ENCODE measurements at regions not wholly inside any gene's neighbourhood (a gene's known extent, or its start where the extent isn't known, plus 50 kb on each side); places are given as distances from the start of the nearest gene placed in this dataset.
"Not testable (repeated sequence)": the region's sequence is repeated elsewhere in the genome, so short reads cannot be mapped to it uniquely, and the experiment has no call there.

DNA sequence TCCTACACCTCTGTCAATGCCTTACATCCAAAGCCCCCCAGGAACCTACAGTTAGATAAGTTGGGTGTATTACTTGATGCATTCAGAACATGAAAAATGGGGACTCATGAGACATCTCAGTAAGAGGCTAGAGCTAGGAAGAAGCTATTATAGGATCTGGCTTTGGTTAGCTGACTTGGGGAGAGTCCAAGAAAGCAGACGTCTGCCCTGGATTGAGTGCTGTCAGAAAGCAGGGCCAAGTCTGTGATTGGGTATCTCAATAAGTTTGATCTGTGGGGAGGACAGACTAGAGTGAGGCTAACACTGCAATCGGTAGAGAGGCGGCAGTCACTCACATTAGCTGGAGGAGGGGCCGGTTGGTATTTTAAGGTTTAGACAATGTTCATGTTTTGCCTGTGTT is 79.4 kb upstream of the LRFN2 start:
- no peak for DNase-seq (ENCODE audit: extremely low spot score)
- TF ChIP-seq POLR2AphosphoS5 (IDR thresholded peaks at IDR 0.05) (no peak), POLR2A (IDR thresholded peaks at IDR 0.05; ENCODE audit: low read depth) (no peak), EP300 (IDR thresholded peaks at IDR 0.05) (no peak), CTCF (IDR thresholded peaks at IDR 0.05) (no peak)
- Histone ChIP-seq H3K36me3 (no peaks in the 10 kb centered on the region), H3K27ac (replicated peaks in 1 of 4) (no peak overlapping the region), H3K27me3 (peaks cover 0 to 3% (median 0%) of the 10 kb centered on the region in 4 donors), H3K4me3 (no peak overlapping the region), H3K9me3 (peaks cover 0 to 30% (median 19%) of the 10 kb centered on the region in 4 donors), H3K4me1 (no peaks in the 10 kb centered on the region)
- 77% methylated on average over 4 of the region's 4 CpGs for WGBS
- intact Hi-C loops (cut with DNase I): no loop called here

GRCh38 chr6:40661726-40662125 is 74.6 kb upstream of the LRFN2 start:
- Histone ChIP-seq H3K36me3 (no peaks in the 10 kb centered on the region), H3K27me3 (peaks cover 0 to 4% (median 0%) of the 10 kb centered on the region in 4 donors), H3K9me3 (peaks cover 0 to 26% (median 19%) of the 10 kb centered on the region in 4 donors), H3K27ac (replicated peaks in 1 of 4) (no peak overlapping the region), H3K4me1 (no peaks in the 10 kb centered on the region), H3K4me3 (no peak overlapping the region)
- intact Hi-C loops (cut with DNase I): no loop called here
- 90% methylated on average over 2 of the region's 2 CpGs for WGBS
- no peak for DNase-seq (ENCODE audit: extremely low spot score)
- TF ChIP-seq CTCF (IDR thresholded peaks at IDR 0.05): no peak
- TF ChIP-seq POLR2AphosphoS5 (IDR thresholded peaks at IDR 0.05): no peak
- no peak for TF ChIP-seq EP300 (IDR thresholded peaks at IDR 0.05)
- no peak for TF ChIP-seq POLR2A (IDR thresholded peaks at IDR 0.05; ENCODE audit: low read depth)

DNA sequence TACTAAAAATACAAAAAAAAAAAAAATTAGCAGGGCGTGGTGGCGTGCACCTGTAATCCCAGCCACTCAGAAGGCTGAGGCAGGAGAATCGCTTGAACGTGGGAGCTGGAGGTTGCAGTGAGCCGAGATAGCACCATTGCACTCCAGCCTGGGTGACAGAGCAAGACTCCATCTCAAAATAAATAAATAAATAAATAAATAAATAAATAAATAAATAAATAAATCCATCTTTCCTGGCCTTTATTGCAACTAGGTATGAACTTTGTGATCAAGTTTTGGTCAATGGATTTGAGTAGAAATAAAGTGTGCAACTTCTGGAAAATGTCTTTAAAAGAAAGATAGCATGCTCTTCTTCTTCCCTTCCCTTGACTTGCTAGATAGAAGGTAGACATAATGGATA is 69.6 kb upstream of the LRFN2 start:
- DNase-seq (ENCODE audit: extremely low spot score); H3K36me3 ChIP-seq; H3K27ac ChIP-seq (replicated peaks in 1 of 4); H3K4me1 ChIP-seq; H3K4me3 ChIP-seq; H3K27me3 ChIP-seq; intact Hi-C loops (cut with DNase I); H3K9me3 ChIP-seq: not testable (repeated sequence)
- 96% methylated on average over 5 of the region's 5 CpGs for WGBS

DNA sequence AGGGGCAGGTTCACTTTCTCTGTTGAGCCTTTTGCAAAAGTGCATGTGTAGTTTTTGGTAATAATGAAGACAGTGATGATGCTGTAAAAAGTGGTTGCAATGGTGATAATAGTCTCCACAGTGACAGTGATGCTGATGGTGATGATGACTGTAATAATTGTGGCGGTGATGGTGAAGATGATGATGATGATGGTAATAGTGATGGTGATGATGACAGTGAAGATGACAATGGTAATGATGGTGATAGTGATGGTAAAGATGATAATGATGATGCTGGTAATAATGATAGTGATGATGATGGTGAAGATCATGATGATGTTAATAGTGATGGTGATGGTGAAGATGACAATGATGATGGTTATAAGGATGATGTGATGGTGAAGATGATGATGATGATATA is 67.7 kb upstream of the LRFN2 start:
- no peaks in the 10 kb centered on the region for H3K4me1 ChIP-seq
- intact Hi-C loops (cut with DNase I): no loop called here
- TF ChIP-seq CTCF (IDR thresholded peaks at IDR 0.05) (no peak), POLR2A (IDR thresholded peaks at IDR 0.05; ENCODE audit: low read depth) (no peak), EP300 (IDR thresholded peaks at IDR 0.05) (no peak), POLR2AphosphoS5 (IDR thresholded peaks at IDR 0.05) (no peak)
- no peaks in the 10 kb centered on the region for H3K36me3 ChIP-seq
- 93% methylated on average over 1 of the region's 1 CpG for WGBS
- peaks cover 0 to 5% (median 0%) of the 10 kb centered on the region in 4 donors for H3K27me3 ChIP-seq
- DNase-seq (ENCODE audit: extremely low spot score): no peak
- no peak overlapping the region for H3K4me3 ChIP-seq
- no peaks in the 10 kb centered on the region for H3K9me3 ChIP-seq
- H3K27ac ChIP-seq (replicated peaks in 1 of 4): no peak overlapping the region

DNA sequence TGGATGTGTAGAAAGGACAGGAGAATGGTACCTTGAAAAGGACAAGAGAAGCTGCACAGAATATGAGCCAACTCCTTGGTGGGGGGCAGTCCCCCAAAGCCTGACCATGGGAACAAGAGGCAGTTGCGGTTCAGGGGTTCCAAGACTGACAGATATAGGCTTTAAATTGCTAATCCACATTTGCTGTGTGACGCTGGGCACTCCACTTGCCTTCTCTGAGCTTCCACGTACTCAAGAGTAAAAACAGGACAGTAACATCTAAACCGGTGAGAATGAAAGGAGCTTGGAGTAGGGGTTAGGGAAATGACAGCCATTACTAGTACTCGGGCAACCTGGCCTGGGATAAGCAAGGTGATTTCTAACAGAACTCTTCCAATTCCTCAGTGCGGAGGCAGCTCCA is 57.9 kb upstream of the LRFN2 start:
- H3K4me1 ChIP-seq: peaks cover 0 to 14% (median 13%) of the 10 kb centered on the region in 4 donors
- no peak overlapping the region for H3K4me3 ChIP-seq
- WGBS: 93% methylated on average over 6 of the region's 6 CpGs
- no peaks in the 10 kb centered on the region for H3K36me3 ChIP-seq
- TF ChIP-seq POLR2A (IDR thresholded peaks at IDR 0.05; ENCODE audit: low read depth) (no peak), EP300 (IDR thresholded peaks at IDR 0.05) (no peak), POLR2AphosphoS5 (IDR thresholded peaks at IDR 0.05) (no peak), CTCF (IDR thresholded peaks at IDR 0.05) (no peak)
- no peak overlapping the region for H3K27ac ChIP-seq (replicated peaks in 1 of 4)
- no peaks in the 10 kb centered on the region for H3K9me3 ChIP-seq
- intact Hi-C loops (cut with DNase I): no loop called here
- H3K27me3 ChIP-seq: peaks cover 0 to 5% (median 0%) of the 10 kb centered on the region in 4 donors
- DNase-seq (ENCODE audit: extremely low spot score): no peak
